Neutrophil (primary cell): ENCODE measurements at regions not wholly inside any gene's neighbourhood (a gene's known extent, or its start where the extent isn't known, plus 50 kb on each side); places are given as distances from the start of the nearest gene placed in this dataset.

Source experiments
- H3K27ac ChIP-seq: fragments of 200-600 bp; sonication (generic); 2 replicates; pipeline ENCODE4 v1.5.1; 2016; ENCODE audit warnings: mild to moderate bottlenecking, moderate library complexity
- H3K27me3 ChIP-seq: fragments of 200-600 bp; sonication (generic); 2 replicates; pipeline ENCODE4 v1.6.0; 2016; ENCODE audit warnings: mild to moderate bottlenecking
- H3K36me3 ChIP-seq: fragments of 200-600 bp; sonication (generic); 2 replicates; pipeline ENCODE4 v1.5.1; 2017
- H3K4me1 ChIP-seq, 2 experiments: fragments of 200-600 bp in 1 of 2; sonication (generic) in 1 of 2; 1 replicate in 1 of 2; 2 replicates in 1 of 2; pipeline versions ENCODE4 v1.5.1 to v1.6.1; 2013 to 2016; ENCODE audit warnings: low read depth in 1 of 2, low read length in 1 of 2, mild to moderate bottlenecking in 1 of 2, moderate library complexity in 1 of 2; ENCODE audit not compliant: control insufficient read depth in 1 of 2, insufficient read depth in 1 of 2
- H3K4me3 ChIP-seq, 2 experiments: fragments of 200-600 bp in 1 of 2; sonication (generic) in 1 of 2; 1 replicate in 1 of 2; 2 replicates in 1 of 2; pipeline ENCODE4 v1.5.1; 2013 to 2016; ENCODE audit warnings: low read depth in 1 of 2, low read length in 1 of 2, mild to moderate bottlenecking in 1 of 2, moderate library complexity in 1 of 2
- H3K9me3 ChIP-seq: fragments of 200-600 bp; sonication (generic); 2 replicates; pipeline ENCODE4 v1.5.1; 2016
- TF ChIP-seq, protein P1 (sequence below): fragments of 200-600 bp; sonication (generic); IDR thresholded peaks from 2 replicates; pipeline ENCODE4 v1.5.1; 2016; ENCODE audit warnings: antibody characterized with exemption

GRCh38 chr15:70602834-70603560 is 160.4 kb downstream of the UACA start:
- H3K4me1 ChIP-seq, result peaks cover 0 to 4% of the 10 kb centered on the region in 2 experiments
- H3K36me3 ChIP-seq, result no peaks in the 10 kb centered on the region
- no peak overlapping the region for H3K27ac ChIP-seq
- H3K4me3 ChIP-seq, result no peak overlapping the region
- no peaks in the 10 kb centered on the region for H3K27me3 ChIP-seq
- no peaks in the 10 kb centered on the region for H3K9me3 ChIP-seq
- TF ChIP-seq, protein P1, sequence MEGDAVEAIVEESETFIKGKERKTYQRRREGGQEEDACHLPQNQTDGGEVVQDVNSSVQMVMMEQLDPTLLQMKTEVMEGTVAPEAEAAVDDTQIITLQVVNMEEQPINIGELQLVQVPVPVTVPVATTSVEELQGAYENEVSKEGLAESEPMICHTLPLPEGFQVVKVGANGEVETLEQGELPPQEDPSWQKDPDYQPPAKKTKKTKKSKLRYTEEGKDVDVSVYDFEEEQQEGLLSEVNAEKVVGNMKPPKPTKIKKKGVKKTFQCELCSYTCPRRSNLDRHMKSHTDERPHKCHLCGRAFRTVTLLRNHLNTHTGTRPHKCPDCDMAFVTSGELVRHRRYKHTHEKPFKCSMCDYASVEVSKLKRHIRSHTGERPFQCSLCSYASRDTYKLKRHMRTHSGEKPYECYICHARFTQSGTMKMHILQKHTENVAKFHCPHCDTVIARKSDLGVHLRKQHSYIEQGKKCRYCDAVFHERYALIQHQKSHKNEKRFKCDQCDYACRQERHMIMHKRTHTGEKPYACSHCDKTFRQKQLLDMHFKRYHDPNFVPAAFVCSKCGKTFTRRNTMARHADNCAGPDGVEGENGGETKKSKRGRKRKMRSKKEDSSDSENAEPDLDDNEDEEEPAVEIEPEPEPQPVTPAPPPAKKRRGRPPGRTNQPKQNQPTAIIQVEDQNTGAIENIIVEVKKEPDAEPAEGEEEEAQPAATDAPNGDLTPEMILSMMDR, result no peak

DNA sequence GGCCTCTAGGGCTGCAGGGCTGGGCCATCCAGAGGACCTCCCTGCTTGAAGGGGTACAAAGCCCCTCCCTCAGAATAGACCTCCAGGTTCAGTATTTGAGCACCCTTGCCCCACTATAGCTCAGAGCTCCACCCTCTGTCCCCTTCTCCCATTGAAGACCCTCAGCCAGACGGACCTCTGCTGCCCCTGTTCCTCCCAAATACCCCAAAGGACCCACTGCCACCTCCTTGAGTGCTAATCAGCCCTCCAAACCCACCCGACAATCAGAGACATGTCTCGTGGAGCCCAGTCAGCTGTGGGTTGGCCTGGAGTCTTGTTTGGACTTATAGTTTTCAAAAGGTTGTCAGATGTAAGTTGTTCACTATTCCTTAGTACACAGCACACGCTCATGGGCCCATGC is 161.1 kb downstream of the UACA start:
- Histone ChIP-seq H3K9me3 (no peaks in the 10 kb centered on the region), H3K27me3 (no peaks in the 10 kb centered on the region), H3K4me3 (no peak overlapping the region), H3K4me1 (no peaks in the 10 kb centered on the region), H3K27ac (no peak overlapping the region), H3K36me3 (no peaks in the 10 kb centered on the region)
- TF ChIP-seq, protein P1, result no peak

DNA sequence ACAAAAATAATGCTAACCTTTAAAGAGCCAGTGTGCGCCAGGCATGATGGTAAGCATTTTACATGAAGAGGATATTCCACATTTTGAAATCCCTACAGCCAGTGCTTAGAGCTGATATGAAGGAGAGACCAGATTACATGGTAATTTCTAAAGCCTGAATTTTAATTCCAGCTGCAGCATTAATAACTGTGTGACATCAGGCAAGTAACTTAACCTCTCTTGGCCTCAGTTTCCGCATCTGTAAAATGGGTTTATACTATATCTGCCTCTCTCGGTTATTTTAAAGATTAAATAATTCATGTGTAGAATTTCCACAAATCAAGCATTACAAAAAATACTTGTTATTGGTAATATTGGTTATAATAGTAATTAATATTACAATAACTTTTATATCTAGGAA is 165.4 kb downstream of the UACA start:
- H3K9me3 ChIP-seq, result no peaks in the 10 kb centered on the region
- H3K27ac ChIP-seq, result no peak overlapping the region
- no peaks in the 10 kb centered on the region for H3K4me1 ChIP-seq
- TF ChIP-seq, protein P1, result no peak
- no peak overlapping the region for H3K4me3 ChIP-seq
- no peaks in the 10 kb centered on the region for H3K36me3 ChIP-seq
- no peaks in the 10 kb centered on the region for H3K27me3 ChIP-seq

DNA sequence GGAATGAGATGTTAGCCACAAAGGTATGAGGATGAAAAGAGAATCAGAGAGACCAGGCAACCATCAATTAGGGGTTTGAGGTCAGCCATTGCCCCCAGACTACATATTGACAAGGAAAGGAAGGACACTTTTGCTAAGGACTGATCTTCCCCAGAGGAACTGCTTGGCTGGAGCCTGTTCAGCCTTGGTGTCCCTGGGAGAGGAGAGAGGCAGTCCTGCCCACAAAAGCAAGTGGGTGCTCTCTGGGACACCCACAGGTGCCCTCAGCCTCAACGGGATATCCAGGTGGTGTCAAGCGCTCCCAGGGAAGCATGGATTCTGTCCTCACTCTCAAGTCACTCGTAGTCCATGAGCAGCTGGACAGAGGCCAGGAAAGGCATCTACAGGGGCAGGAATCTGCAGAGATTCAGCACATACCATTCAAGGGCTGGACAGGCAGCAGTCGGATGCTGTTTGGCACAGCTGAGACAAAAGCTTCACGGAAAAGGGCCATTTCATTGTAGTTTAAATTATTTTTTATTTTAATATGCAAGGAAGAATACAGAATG is 166.2 kb downstream of the UACA start:
- no peak overlapping the region for H3K27ac ChIP-seq
- TF ChIP-seq, protein P1, result no peak
- H3K9me3 ChIP-seq, result no peaks in the 10 kb centered on the region
- H3K4me1 ChIP-seq, result no peaks in the 10 kb centered on the region
- H3K36me3 ChIP-seq, result no peaks in the 10 kb centered on the region
- H3K27me3 ChIP-seq, result no peaks in the 10 kb centered on the region
- no peak overlapping the region for H3K4me3 ChIP-seq

- Histone ChIP-seq H3K4me3 (no peak overlapping the region), H3K4me1 (no peaks in the 10 kb centered on the region), H3K36me3 (no peaks in the 10 kb centered on the region), H3K27me3 (no peaks in the 10 kb centered on the region), H3K9me3 (no peaks in the 10 kb centered on the region), H3K27ac (no peak overlapping the region)
- TF ChIP-seq, protein P1, result no peak
These were observed 166.9 kb downstream of the UACA start for GRCh38 chr15:70596354-70597055.
